Activated CD4-positive, CD25-positive, alpha-beta regulatory T cell treated with anti-CD3 and anti-CD28 coated beads, Interleukin-2, amount 50 U/mL, for 16 hours (primary cell): ENCODE measurements at regions not wholly inside any gene's neighbourhood (a gene's known extent, or its start where the extent isn't known, plus 50 kb on each side); places are given as distances from the start of the nearest gene placed in this dataset.

Source experiments
- DNase-seq: peaks from one replicate; pipeline ENCODE4 v3.0.0-alpha.2; 2020; ENCODE audit warnings: low read depth, low spot score

GRCh38 chr2:34332813-34333212 is 733.7 kb upstream of the FAM98A start:
- DNase-seq: no peak

GRCh38 chr2:34320056-34320455 is 721.0 kb upstream of the FAM98A start:
- no peak for DNase-seq

GRCh38 chr2:34317797-34318196 is 718.7 kb upstream of the FAM98A start:
- DNase-seq: no peak

GRCh38 chr2:34316788-34317187 is 717.7 kb upstream of the FAM98A start:
- DNase-seq: no peak

GRCh38 chr2:34311816-34312215 is 712.7 kb upstream of the FAM98A start:
- no peak for DNase-seq

DNA sequence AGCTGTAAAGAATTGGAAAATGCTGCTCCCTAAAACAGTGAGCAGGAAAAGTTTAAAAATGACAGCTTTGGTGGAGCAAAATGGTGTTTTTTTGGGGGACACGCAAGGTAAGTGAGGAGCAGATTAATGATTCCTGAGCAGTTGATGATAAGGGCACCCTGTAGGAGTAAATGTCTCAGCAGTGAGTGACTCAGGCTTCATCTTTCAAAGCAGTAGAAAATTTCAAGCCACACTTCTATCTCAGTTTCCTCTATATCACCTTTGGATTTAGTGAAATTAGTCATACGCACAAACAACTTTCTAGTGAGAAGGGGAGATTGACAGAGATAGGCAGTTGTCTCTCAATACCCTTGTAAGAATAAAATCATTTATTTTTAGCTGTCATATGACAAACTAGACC is 709.0 kb upstream of the FAM98A start:
- DNase-seq: no peak

DNA sequence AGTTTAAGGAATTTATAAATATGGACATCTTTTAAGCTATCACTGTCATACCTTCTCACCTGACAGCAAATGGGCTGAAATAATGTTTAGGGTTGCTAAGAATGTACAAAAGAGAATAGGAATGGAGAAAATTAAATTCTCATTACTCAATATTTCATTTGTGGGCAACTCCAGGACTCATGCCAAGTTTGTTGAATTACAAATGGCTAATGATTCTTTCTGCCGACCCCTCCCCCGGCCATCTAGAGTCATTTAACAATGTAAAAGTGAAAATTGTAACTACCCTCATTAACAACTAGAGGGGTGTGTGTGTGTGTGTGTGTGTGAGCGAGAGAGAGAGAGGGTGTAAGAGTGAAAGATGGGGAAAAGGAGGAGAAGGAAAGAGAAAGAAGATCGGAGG is 708.5 kb upstream of the FAM98A start:
- no peak for DNase-seq

GRCh38 chr2:34306745-34307144 is 707.6 kb upstream of the FAM98A start:
- DNase-seq: no peak

DNA sequence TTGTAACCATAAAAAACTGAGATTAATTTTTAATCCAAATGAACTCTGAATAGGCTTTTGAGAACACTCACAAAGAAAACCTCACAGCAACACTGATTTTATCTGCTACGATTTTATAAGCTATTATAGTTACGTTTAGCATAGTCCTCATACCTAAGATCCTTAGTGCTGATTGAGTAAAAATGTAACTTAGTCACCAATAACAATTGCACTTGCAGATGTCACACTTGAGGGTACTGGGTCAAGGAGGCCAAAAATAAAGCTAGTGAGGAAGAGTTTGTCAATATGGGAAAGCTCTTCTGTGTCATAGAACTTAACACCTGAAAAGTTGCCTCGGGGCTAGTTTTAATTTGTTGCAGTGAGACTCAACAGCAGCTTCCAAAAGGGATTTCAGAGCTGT is 706.5 kb upstream of the FAM98A start:
- no peak for DNase-seq

DNA sequence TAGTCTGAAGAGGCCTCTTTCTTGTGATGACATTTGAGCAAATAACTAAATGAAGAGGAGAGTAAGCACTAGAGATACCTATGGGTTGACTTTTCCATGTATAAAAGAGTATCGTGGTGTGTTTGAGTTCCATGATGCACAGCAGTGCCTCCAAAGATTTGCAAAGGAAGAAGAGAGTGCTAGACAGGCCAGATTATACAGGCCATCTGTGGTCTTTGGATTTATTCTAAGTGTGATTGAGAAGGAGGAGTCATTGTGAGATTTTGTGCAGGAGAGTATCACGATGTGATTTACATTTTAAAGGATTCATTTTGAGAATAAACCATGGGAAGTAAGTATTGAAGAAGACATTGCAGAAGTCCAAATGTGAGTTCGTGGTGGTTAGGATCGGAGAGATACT is 695.9 kb upstream of the FAM98A start:
- no peak for DNase-seq

DNA sequence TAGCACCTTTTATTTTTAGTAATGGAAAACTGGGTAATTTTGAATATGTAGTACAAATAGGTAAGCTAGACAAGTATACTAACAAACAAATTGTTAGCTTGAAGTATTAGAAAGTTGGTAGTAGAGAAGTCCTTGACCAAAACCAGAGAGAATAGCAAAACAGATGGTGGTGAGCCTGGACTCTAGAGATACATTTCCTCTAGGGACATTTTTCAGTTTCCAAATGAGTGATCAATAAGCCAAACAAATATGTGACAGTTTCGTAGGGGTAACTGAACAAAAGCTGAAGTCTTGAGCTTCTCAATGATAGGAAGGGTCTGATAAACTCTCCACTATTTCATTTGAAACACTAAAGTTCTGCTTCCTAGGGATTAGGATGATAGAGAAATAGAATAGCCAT is 692.0 kb upstream of the FAM98A start:
- DNase-seq: no peak

DNA sequence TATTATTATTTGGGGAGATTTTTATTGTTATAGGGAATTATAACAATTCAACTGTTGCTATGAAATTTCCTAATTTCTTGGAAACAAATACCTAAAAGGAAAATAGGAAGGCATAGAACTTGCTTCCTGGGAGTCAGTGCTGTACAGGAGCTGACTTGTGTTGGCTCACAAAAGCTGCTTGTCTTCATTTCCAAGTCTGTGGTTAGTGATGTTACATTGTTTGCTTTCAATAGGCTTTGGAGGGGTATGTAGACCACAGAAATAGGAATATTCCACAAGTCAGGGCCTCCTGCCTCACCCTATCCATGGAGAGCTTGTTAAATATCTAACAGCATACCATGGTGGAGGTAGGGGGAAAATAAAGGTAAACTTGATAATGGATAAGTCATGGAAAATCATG is 688.9 kb upstream of the FAM98A start:
- DNase-seq: no peak

DNA sequence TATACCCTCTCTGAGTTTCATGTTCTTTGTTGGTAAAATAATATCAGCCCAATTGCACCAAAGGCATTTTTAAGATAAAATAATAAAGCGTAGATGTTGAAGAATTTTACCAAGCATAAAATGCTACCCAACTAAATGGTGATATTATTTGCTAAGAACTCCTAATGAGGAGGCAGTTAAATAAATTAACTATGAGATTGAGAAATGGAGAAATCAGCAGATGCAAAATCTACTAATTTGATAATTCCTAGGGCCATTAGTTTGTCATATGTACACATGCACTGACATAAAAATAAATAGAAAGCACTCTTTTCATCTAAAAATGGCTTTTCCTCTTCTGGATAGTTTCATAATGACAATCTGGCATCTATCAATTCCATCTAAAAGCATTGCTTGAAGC is 681.5 kb upstream of the FAM98A start:
- DNase-seq: no peak

DNA sequence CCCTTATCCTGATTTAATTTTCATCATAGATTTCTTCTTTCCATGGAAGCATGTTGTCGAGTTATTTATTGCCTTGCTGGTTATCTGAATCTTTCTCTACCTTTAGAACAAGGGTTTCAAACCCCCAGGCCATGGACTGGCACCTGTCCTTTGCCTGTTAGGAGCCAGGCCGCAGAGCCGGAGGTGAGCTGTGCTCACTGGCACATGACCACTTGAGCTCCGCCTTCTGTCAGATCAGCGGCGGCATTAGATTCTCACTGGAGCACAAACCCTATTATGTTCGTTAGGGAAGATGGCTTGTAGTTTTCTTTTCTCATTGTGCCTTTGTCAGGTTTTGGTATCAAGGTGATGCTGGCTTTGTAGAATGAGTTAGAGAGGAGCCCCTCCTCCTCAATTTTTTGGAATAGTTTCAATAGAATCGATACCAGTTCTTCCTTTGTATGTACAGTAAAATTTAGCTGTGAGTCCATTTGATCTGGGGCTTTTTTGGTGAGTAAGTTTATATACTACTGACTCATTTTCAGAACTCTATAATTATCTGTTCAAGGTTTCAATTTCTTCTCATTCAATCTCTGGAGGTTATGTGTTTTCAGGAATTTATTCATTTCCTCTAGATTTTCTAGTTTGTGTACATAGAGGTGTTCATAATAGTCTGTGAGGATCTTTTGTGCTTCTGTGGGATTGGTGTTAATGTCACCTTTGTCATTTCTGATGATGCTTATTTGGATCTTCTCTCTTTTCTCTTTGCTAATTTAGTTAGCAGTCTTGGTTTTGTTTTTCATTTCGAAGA is 668.0 kb upstream of the FAM98A start:
- no peak for DNase-seq

GRCh38 chr2:34261701-34262100 is 662.6 kb upstream of the FAM98A start:
- no peak for DNase-seq

- no peak for DNase-seq
Measured at GRCh38 chr2:34254272-34254878, 655.3 kb upstream of the FAM98A start.

DNA sequence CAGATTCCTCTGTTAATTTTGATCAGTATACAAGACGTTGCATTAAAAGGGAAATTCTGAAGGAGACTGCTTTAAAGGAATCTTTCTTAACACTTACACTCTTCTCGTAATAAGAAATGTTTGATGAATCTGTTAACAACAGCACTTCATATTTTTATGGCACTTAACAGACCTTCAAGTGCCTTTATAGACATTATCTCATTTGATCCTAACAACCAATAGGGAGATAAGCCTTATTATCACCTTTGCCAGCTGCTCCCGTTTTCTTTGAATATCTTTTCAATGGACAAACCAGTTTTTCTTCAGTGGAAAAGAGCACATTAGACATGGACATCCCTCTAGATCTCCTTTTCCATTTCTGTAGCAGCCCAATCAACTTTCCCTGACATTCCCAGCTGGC is 653.0 kb upstream of the FAM98A start:
- no peak for DNase-seq

- DNase-seq: no peak
Measured at GRCh38 chr2:34251578-34251977, 652.5 kb upstream of the FAM98A start.

DNA sequence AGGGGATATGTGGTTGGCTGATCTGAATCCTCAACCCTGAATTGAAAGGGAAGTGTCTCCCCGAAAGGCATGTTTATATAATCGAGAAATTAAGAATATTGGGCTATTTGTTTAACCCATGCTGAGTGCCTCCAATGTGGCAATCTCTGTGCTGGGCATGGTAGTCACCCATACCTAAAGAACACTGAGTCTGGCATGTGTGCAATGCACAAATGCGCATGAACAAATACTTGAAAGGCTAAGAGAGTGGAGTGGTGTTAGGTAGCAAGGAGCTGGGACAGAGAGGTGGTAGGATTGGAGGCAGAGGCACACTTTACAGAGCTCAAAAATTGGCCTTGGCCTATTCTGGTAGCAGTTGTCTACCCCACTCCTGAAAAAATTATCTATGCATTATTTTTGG is 645.1 kb upstream of the FAM98A start:
- DNase-seq: no peak

DNA sequence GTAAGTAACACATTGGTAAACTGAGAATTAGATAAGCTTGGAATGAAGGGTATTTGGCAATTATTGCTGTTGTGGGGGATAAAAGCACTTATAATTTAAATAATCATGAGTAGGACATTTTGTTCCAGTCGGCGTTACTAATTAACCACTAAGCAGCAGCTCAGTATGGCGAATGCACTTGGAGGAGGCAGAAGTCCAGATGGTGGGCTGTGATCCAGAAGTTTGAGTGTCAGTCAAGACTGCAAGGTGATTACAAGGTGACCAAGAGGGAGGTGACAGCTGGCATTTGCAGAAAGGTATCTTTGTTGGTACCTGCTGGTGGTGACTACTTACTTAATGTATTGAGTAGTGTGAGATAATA is 643.6 kb upstream of the FAM98A start:
- DNase-seq: no peak

GRCh38 chr2:34241905-34242762 is 643.0 kb upstream of the FAM98A start:
- no peak for DNase-seq

DNA sequence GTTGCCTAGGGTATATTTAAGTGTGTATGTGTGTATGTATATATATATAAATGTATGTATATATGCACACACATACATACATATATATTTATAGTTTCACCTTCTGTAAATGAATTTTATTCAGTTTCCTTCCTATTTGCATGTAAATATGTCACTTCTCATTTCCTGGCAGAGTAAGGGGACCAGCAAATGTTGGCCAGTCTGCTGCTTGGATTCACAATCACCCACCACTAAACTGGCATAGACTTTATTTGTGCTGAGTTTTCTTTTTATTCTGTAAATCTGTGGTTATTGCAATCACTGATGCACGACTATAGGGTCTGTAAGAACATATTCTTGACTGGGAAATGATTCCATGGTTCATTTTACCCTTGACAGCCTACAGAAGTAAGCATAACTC is 640.4 kb upstream of the FAM98A start:
- no peak for DNase-seq

GRCh38 chr2:34234823-34235222 is 635.7 kb upstream of the FAM98A start:
- no peak for DNase-seq
